ENCODE measurements at regions not wholly inside any gene's neighbourhood (a gene's known extent, or its start where the extent isn't known, plus 50 kb on each side); places are given as distances from the start of the nearest gene placed in this dataset.

GRCh38 chr14:86613126-86613525 lies 1083.2 kb downstream of the FLRT2 start:
- no peaks in the 10 kb centered on the region for H3K36me3 ChIP-seq (ENCODE audit: insufficient read depth, low read length)
- no peaks in the 10 kb centered on the region for H3K27me3 ChIP-seq (ENCODE audit: insufficient read depth, low read length)
- DNase-seq = no peak
- no peak overlapping the region for H3K4me3 ChIP-seq (ENCODE audit: low read length in 2 of 2)
- H3K9me3 Mint-ChIP-seq = peaks cover 0 to 6% (median 3%) of the 10 kb centered on the region in 8 donors
- H3K27ac Mint-ChIP-seq = no peak overlapping the region
- intact Hi-C loops (cut with micrococcal nuclease) = no loop called here
- H3K4me1 Mint-ChIP-seq = no peaks in the 10 kb centered on the region
- CTCF ChIA-PET (ENCODE audit: partially characterized antibody) = no interaction called here
- no peak overlapping the region for H3K27ac ChIP-seq (ENCODE audit: low read depth, low read length)
- H3K36me3 Mint-ChIP-seq = no peaks in the 10 kb centered on the region
- no peak overlapping the region for H3K4me3 Mint-ChIP-seq
- H3K4me1 ChIP-seq (ENCODE audit: insufficient read depth, low read length) = no peaks in the 10 kb centered on the region
- no peaks in the 10 kb centered on the region for H3K9me3 ChIP-seq (ENCODE audit: control insufficient read depth in 1 of 2, low read length in 2 of 2)
- H3K27me3 Mint-ChIP-seq = no peaks in the 10 kb centered on the region
- POLR2A ChIA-PET (ENCODE audit: partially characterized antibody) = no interaction called here

GRCh38 chr14:86604561-86604960 lies 1074.6 kb downstream of the FLRT2 start:
- Histone ChIP-seq H3K27ac (ENCODE audit: low read depth, low read length) (no peak overlapping the region), H3K9me3 (ENCODE audit: control insufficient read depth in 1 of 2, low read length in 2 of 2) (no peaks in the 10 kb centered on the region), H3K4me3 (ENCODE audit: low read length in 2 of 2) (no peak overlapping the region), H3K27me3 (ENCODE audit: insufficient read depth, low read length) (no peaks in the 10 kb centered on the region), H3K4me1 (ENCODE audit: insufficient read depth, low read length) (no peaks in the 10 kb centered on the region), H3K36me3 (ENCODE audit: insufficient read depth, low read length) (no peaks in the 10 kb centered on the region)
- H3K27me3 Mint-ChIP-seq = no peaks in the 10 kb centered on the region
- CTCF ChIA-PET (ENCODE audit: partially characterized antibody) = no interaction called here
- intact Hi-C loops (cut with micrococcal nuclease) = no loop called here
- POLR2A ChIA-PET (ENCODE audit: partially characterized antibody) = no interaction called here
- H3K9me3 Mint-ChIP-seq = peaks cover 0 to 16% (median 5%) of the 10 kb centered on the region in 8 donors
- no peaks in the 10 kb centered on the region for H3K36me3 Mint-ChIP-seq
- no peak overlapping the region for H3K4me3 Mint-ChIP-seq
- H3K27ac Mint-ChIP-seq = no peak overlapping the region
- no peak for DNase-seq
- H3K4me1 Mint-ChIP-seq = no peaks in the 10 kb centered on the region

- Histone ChIP-seq H3K27ac (ENCODE audit: low read depth, low read length) (no peak overlapping the region), H3K9me3 (ENCODE audit: control insufficient read depth in 1 of 2, low read length in 2 of 2) (no peaks in the 10 kb centered on the region), H3K4me1 (ENCODE audit: insufficient read depth, low read length) (no peaks in the 10 kb centered on the region), H3K4me3 (ENCODE audit: low read length in 2 of 2) (no peak overlapping the region), H3K36me3 (ENCODE audit: insufficient read depth, low read length) (no peaks in the 10 kb centered on the region), H3K27me3 (ENCODE audit: insufficient read depth, low read length) (no peaks in the 10 kb centered on the region)
- Mint-ChIP-seq H3K27ac (no peak overlapping the region), H3K9me3 (peaks cover 0 to 15% (median 5%) of the 10 kb centered on the region in 8 donors), H3K36me3 (no peaks in the 10 kb centered on the region), H3K27me3 (no peaks in the 10 kb centered on the region), H3K4me3 (no peak overlapping the region), H3K4me1 (no peaks in the 10 kb centered on the region)
- CTCF ChIA-PET (ENCODE audit: partially characterized antibody) = no interaction called here
- POLR2A ChIA-PET (ENCODE audit: partially characterized antibody) = no interaction called here
- DNase-seq = no peak
- intact Hi-C loops (cut with micrococcal nuclease) = no loop called here
Measured at GRCh38 chr14:86602263-86602662, 1072.3 kb downstream of the FLRT2 start.

- no peaks in the 10 kb centered on the region for H3K36me3 Mint-ChIP-seq
Measured at GRCh38 chr14:86601813-86602212, 1071.9 kb downstream of the FLRT2 start.

GRCh38 chr14:86597279-86597678 lies 1067.3 kb downstream of the FLRT2 start:
- no peaks in the 10 kb centered on the region for H3K9me3 ChIP-seq (ENCODE audit: control insufficient read depth in 1 of 2, low read length in 2 of 2)
- POLR2A ChIA-PET (ENCODE audit: partially characterized antibody) = no interaction called here
- H3K4me3 Mint-ChIP-seq = no peak overlapping the region

More at GRCh38 chr14:86601813-86602212, 1071.9 kb downstream of the FLRT2 start:
- Histone ChIP-seq H3K27me3 (ENCODE audit: insufficient read depth, low read length) (no peaks in the 10 kb centered on the region), H3K27ac (ENCODE audit: low read depth, low read length) (no peak overlapping the region), H3K4me3 (ENCODE audit: low read length in 2 of 2) (no peak overlapping the region), H3K4me1 (ENCODE audit: insufficient read depth, low read length) (no peaks in the 10 kb centered on the region), H3K36me3 (ENCODE audit: insufficient read depth, low read length) (no peaks in the 10 kb centered on the region), H3K9me3 (ENCODE audit: control insufficient read depth in 1 of 2, low read length in 2 of 2) (no peaks in the 10 kb centered on the region)
- no peak overlapping the region for H3K27ac Mint-ChIP-seq
- H3K4me1 Mint-ChIP-seq = no peaks in the 10 kb centered on the region
- H3K27me3 Mint-ChIP-seq = no peaks in the 10 kb centered on the region
- intact Hi-C loops (cut with micrococcal nuclease) = no loop called here
- CTCF ChIA-PET (ENCODE audit: partially characterized antibody) = no interaction called here
- POLR2A ChIA-PET (ENCODE audit: partially characterized antibody) = no interaction called here
- no peak overlapping the region for H3K4me3 Mint-ChIP-seq
- peaks cover 0 to 15% (median 5%) of the 10 kb centered on the region in 8 donors for H3K9me3 Mint-ChIP-seq
- DNase-seq = no peak

GRCh38 chr14:86596024-86596423 lies 1066.1 kb downstream of the FLRT2 start:
- ChIA-PET CTCF (ENCODE audit: partially characterized antibody) (interaction anchor here (0.7 kb wide), 1 partner anchor 231 kb away, joined by 3 read pairs; no protein-coding TSS in a partner anchor), POLR2A (ENCODE audit: partially characterized antibody) (no interaction called here)
- Histone ChIP-seq H3K4me3 (ENCODE audit: low read length in 2 of 2) (no peak overlapping the region), H3K9me3 (ENCODE audit: control insufficient read depth in 1 of 2, low read length in 2 of 2) (no peaks in the 10 kb centered on the region), H3K36me3 (ENCODE audit: insufficient read depth, low read length) (no peaks in the 10 kb centered on the region), H3K27me3 (ENCODE audit: insufficient read depth, low read length) (no peaks in the 10 kb centered on the region), H3K27ac (ENCODE audit: low read depth, low read length) (no peak overlapping the region), H3K4me1 (ENCODE audit: insufficient read depth, low read length) (no peaks in the 10 kb centered on the region)
- DNase-seq = no peak
- no peak overlapping the region for H3K27ac Mint-ChIP-seq
- intact Hi-C loops (cut with micrococcal nuclease) = no loop called here
- no peaks in the 10 kb centered on the region for H3K36me3 Mint-ChIP-seq
- peaks cover 0 to 16% (median 6%) of the 10 kb centered on the region in 8 donors for H3K9me3 Mint-ChIP-seq
- H3K4me3 Mint-ChIP-seq = peak overlapping the region in 1 of 8 donors; percentile 21
- no peaks in the 10 kb centered on the region for H3K4me1 Mint-ChIP-seq
- no peaks in the 10 kb centered on the region for H3K27me3 Mint-ChIP-seq

More at GRCh38 chr14:86597279-86597678, 1067.3 kb downstream of the FLRT2 start:
- Histone ChIP-seq H3K4me1 (ENCODE audit: insufficient read depth, low read length) (no peaks in the 10 kb centered on the region), H3K4me3 (ENCODE audit: low read length in 2 of 2) (no peak overlapping the region), H3K27me3 (ENCODE audit: insufficient read depth, low read length) (no peaks in the 10 kb centered on the region), H3K36me3 (ENCODE audit: insufficient read depth, low read length) (no peaks in the 10 kb centered on the region), H3K27ac (ENCODE audit: low read depth, low read length) (no peak overlapping the region)
- H3K36me3 Mint-ChIP-seq = no peaks in the 10 kb centered on the region
- peaks cover 0 to 19% (median 7%) of the 10 kb centered on the region in 8 donors for H3K9me3 Mint-ChIP-seq
- no peak overlapping the region for H3K27ac Mint-ChIP-seq
- no peak for DNase-seq
- H3K4me1 Mint-ChIP-seq = no peaks in the 10 kb centered on the region
- CTCF ChIA-PET (ENCODE audit: partially characterized antibody) = no interaction called here
- intact Hi-C loops (cut with micrococcal nuclease) = no loop called here
- H3K27me3 Mint-ChIP-seq = no peaks in the 10 kb centered on the region

GRCh38 chr14:86575141-86575540 lies 1045.2 kb downstream of the FLRT2 start:
- Mint-ChIP-seq H3K27me3 (no peaks in the 10 kb centered on the region), H3K9me3 (peaks cover 0 to 14% (median 8%) of the 10 kb centered on the region in 8 donors), H3K27ac (no peak overlapping the region), H3K36me3 (no peaks in the 10 kb centered on the region), H3K4me3 (no peak overlapping the region), H3K4me1 (no peaks in the 10 kb centered on the region)
- Histone ChIP-seq H3K36me3 (ENCODE audit: insufficient read depth, low read length) (no peaks in the 10 kb centered on the region), H3K4me3 (ENCODE audit: low read length in 2 of 2) (no peak overlapping the region), H3K27me3 (ENCODE audit: insufficient read depth, low read length) (no peaks in the 10 kb centered on the region), H3K9me3 (ENCODE audit: control insufficient read depth in 1 of 2, low read length in 2 of 2) (no peaks in the 10 kb centered on the region), H3K27ac (ENCODE audit: low read depth, low read length) (no peak overlapping the region), H3K4me1 (ENCODE audit: insufficient read depth, low read length) (no peaks in the 10 kb centered on the region)
- DNase-seq = no peak
- POLR2A ChIA-PET (ENCODE audit: partially characterized antibody) = no interaction called here
- intact Hi-C loops (cut with micrococcal nuclease) = no loop called here
- CTCF ChIA-PET (ENCODE audit: partially characterized antibody) = no interaction called here

- Histone ChIP-seq H3K27ac (ENCODE audit: low read depth, low read length) (no peak overlapping the region), H3K36me3 (ENCODE audit: insufficient read depth, low read length) (no peaks in the 10 kb centered on the region), H3K4me3 (ENCODE audit: low read length in 2 of 2) (no peak overlapping the region), H3K27me3 (ENCODE audit: insufficient read depth, low read length) (no peaks in the 10 kb centered on the region), H3K9me3 (ENCODE audit: control insufficient read depth in 1 of 2, low read length in 2 of 2) (no peaks in the 10 kb centered on the region), H3K4me1 (ENCODE audit: insufficient read depth, low read length) (no peaks in the 10 kb centered on the region)
- intact Hi-C loops (cut with micrococcal nuclease) = no loop called here
- peaks cover 0 to 14% (median 9%) of the 10 kb centered on the region in 8 donors for H3K9me3 Mint-ChIP-seq
- H3K27me3 Mint-ChIP-seq = no peaks in the 10 kb centered on the region
- no peak overlapping the region for H3K4me3 Mint-ChIP-seq
- H3K27ac Mint-ChIP-seq = no peak overlapping the region
- DNase-seq = no peak
- H3K36me3 Mint-ChIP-seq = no peaks in the 10 kb centered on the region
- ChIA-PET POLR2A (ENCODE audit: partially characterized antibody) (no interaction called here), CTCF (ENCODE audit: partially characterized antibody) (no interaction called here)
- H3K4me1 Mint-ChIP-seq = no peaks in the 10 kb centered on the region
Measured at GRCh38 chr14:86574778-86575129, 1044.8 kb downstream of the FLRT2 start.
